Activated CD4-positive, CD25-positive, alpha-beta regulatory T cell treated with anti-CD3 and anti-CD28 coated beads, Interleukin-2, amount 50 U/mL, for 72 hours (primary cell): ENCODE measurements at regions not wholly inside any gene's neighbourhood (a gene's known extent, or its start where the extent isn't known, plus 50 kb on each side); places are given as distances from the start of the nearest gene placed in this dataset.
"Not testable (repeated sequence)": the region's sequence is repeated elsewhere in the genome, so short reads cannot be mapped to it uniquely, and the experiment has no call there.

Experiments used
- DNase-seq: peaks from one replicate; pipeline ENCODE4 v3.0.0; 2021

- DNase-seq = no peak
Measured at GRCh38 chr5:163189023-163189553, 248.3 kb upstream of the CCNG1 start.

GRCh38 chr5:163190283-163190682, 247.1 kb upstream of the CCNG1 start:
- no peak for DNase-seq

- no peak for DNase-seq
Measured at GRCh38 chr5:163190784-163191183, 246.6 kb upstream of the CCNG1 start.

- no peak for DNase-seq
Measured at GRCh38 chr5:163193886-163194285, 243.5 kb upstream of the CCNG1 start.

- DNase-seq = no peak
Measured at GRCh38 chr5:163205645-163206044, 231.8 kb upstream of the CCNG1 start.

GRCh38 chr5:163221581-163221980, 215.8 kb upstream of the CCNG1 start:
- DNase-seq = no peak

- no peak for DNase-seq
Measured at GRCh38 chr5:163222982-163223381, 214.4 kb upstream of the CCNG1 start.

- DNase-seq = no peak
Measured at GRCh38 chr5:163244445-163244987, 192.9 kb upstream of the CCNG1 start.

- no peak for DNase-seq
Measured at GRCh38 chr5:163245584-163245983, 191.8 kb upstream of the CCNG1 start.

GRCh38 chr5:163248333-163248732, 189.1 kb upstream of the CCNG1 start:
- DNase-seq = no peak

- DNase-seq = no peak
Measured at GRCh38 chr5:163248871-163249270, 188.5 kb upstream of the CCNG1 start.

GRCh38 chr5:163252950-163253349, 184.4 kb upstream of the CCNG1 start:
- DNase-seq = no peak

- DNase-seq = no peak
Measured at GRCh38 chr5:163259495-163259894, 177.9 kb upstream of the CCNG1 start.

GRCh38 chr5:163260471-163260870, 176.9 kb upstream of the CCNG1 start:
- DNase-seq = no peak

GRCh38 chr5:163260961-163261360, 176.4 kb upstream of the CCNG1 start:
- no peak for DNase-seq

- DNase-seq = no peak
Measured at GRCh38 chr5:163261647-163262269, 175.6 kb upstream of the CCNG1 start.

GRCh38 chr5:163266249-163266648, 171.1 kb upstream of the CCNG1 start:
- DNase-seq = not testable (repeated sequence)

GRCh38 chr5:163269624-163270023, 167.8 kb upstream of the CCNG1 start:
- DNase-seq = no peak

GRCh38 chr5:163276466-163276865, 160.9 kb upstream of the CCNG1 start:
- DNase-seq = no peak

GRCh38 chr5:163280897-163281296, 156.5 kb upstream of the CCNG1 start:
- DNase-seq = not testable (repeated sequence)

GRCh38 chr5:163281512-163281911, 155.9 kb upstream of the CCNG1 start:
- no peak for DNase-seq

- no peak for DNase-seq
Measured at GRCh38 chr5:163293836-163294235, 143.6 kb upstream of the CCNG1 start.

- DNase-seq = no peak
Measured at GRCh38 chr5:163303718-163304117, 133.7 kb upstream of the CCNG1 start.

- DNase-seq = no peak
Measured at GRCh38 chr5:163305655-163306054, 131.7 kb upstream of the CCNG1 start.

GRCh38 chr5:163306421-163306820, 131.0 kb upstream of the CCNG1 start:
- DNase-seq = no peak
